Occipital lobe (tissue), 1 donor: ENCODE measurements at regions not wholly inside any gene's neighbourhood (a gene's known extent, or its start where the extent isn't known, plus 50 kb on each side); places are given as distances from the start of the nearest gene placed in this dataset.
"Not testable (repeated sequence)": the region's sequence is repeated elsewhere in the genome, so short reads cannot be mapped to it uniquely, and the experiment has no call there.

Source experiments
- DNase-seq: peaks from one replicate; lab custom pipeline; 2025; lab: John Stamatoyannopoulos, UW

GRCh38 chrX:41001327-41001726 lies 83.9 kb upstream of the USP9X start:
- DNase-seq = no peak

DNA sequence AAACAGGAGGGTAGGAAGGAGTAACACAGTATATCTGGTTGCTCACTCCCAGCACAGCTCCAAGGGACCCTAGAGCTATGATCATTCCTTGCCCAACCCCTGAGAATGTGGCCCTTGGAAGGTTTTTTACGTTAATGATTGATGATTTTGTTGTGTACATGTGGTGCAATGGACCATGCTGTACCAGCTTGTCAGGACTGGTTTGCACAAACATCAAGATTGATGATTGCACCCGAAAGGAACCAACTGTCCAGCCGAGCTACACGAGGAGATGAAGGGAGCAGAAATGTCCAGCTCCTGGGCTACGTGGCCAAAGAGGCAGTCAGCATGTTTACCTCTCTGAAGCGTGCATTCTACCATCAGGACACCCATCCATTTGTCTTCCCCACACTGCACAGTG lies 83.2 kb upstream of the USP9X start:
- no peak for DNase-seq

DNA sequence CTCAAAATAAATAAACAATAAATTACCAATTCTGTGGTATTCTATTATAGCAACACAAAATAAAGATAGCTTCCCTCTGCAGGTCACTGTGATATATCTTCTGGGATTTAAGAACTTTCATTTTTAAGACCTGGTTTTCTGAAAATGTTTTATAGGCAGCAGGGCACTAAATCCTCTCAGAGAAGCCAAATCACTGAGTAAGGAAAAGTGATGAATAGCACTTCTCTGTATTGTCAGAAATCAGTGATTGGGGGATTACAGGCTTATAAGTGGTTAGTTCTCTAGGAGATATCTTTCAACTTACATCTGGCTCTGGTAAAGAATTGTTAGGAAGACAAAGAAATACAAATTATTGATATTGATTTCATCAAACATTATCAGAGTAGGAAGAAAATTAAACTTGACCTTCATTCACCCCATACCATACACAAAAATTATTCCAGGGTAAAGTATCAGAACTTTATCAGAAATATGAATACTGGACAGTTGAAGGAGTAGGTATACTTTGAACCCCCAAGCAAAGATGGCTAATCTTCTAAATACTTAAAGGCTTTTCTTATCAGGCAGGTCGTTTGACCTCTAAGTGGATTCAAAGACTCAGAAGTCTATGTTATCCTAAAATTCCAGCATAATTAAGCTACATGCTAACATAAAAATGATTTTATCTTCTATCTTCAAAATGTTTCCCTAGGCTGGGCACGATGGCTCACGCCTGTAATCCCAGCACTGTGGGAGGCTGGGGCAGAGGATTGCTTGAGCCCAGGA lies 81.6 kb upstream of the USP9X start:
- no peak for DNase-seq

GRCh38 chrX:41005445-41005992 lies 79.7 kb upstream of the USP9X start:
- no peak for DNase-seq

- DNase-seq = peak; percentile 21
These were observed 75.1 kb upstream of the USP9X start for GRCh38 chrX:41009850-41010846.

DNA sequence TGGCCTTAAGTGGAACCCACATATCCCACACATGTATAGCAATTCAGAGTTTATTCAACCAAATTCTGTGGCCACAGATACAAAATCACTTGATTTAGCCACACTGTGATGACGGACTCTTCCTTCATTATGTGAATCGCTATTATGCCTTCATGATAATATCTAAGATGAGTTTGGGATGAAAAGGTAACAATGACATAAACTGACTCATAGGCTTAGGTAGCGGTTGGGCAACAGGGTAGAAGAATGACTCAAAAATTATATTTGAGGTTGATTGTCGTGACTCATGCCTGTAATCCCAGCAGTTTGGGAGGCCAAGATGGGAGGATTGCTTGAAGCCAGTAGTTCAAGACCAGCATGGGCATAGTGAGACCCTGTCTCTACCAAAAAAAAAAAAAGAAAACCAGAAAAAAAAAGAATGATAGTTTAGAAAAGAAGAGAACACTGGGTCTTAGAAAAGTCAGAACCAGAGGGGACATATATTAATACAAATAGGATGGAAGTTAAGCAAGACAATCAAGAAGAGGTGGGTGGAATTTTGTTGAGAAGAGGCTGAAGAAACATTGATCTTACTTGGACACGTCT lies 70.4 kb upstream of the USP9X start:
- no peak for DNase-seq

- DNase-seq = not testable (repeated sequence)
These were observed 67.5 kb upstream of the USP9X start for GRCh38 chrX:41017785-41018184.

- not testable (repeated sequence) for DNase-seq
These were observed 66.7 kb upstream of the USP9X start for GRCh38 chrX:41018391-41019040.

DNA sequence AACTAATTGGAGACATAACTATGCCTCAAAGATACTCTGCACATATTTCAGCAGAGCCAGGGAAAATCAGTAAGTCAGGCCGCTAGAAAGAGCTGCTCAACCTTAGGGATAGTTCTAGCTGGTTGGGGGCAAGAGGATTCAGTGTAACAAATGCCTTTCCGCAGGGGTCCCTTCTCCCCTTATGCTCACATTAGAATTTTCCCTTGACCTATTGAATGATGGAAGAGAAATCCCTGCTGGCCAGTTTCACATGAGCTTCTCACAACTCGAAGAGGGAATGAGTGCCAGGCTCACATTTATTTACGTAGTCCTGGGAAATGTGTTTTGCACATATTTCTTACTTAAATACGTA lies 66.2 kb upstream of the USP9X start:
- no peak for DNase-seq

GRCh38 chrX:41022566-41022965 lies 62.7 kb upstream of the USP9X start:
- no peak for DNase-seq

DNA sequence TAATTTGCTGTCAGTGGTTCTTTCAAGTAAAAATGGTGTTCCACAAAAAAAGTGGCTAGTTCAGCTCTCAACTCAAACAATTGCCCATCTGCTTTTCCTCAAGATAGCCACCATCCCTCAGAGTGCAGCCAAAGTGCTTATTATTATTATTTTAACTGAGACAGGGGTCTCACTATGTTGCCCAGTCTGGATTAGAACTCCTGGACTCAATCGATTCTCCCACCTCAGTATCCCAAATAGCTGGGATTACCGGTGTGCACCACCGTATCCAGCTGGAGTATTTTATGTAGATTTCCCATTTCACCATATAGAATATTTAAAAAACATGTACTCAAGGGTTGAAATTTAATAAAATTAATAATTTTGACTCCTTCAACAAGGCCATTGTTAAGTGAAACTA lies 62.1 kb upstream of the USP9X start:
- DNase-seq = no peak

DNA sequence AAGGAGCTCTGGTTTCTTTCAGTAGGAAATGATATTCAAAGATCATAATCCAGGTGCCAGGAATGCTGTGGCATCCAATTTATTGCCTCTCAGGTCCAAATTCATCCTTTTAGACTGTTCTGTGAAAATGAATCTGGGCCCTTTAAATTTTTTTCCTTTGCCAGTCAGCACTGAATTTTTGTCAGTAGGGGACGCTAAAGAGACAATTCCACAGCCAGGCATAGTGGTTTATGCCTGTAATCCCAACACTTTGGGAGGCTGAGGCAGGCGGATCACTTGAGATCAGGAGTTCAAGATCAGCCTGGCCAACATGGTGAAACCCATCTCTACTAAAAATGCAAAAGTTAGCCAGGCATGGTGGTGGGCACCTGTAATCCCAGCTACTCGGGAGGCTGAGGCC lies 60.9 kb upstream of the USP9X start:
- not testable (repeated sequence) for DNase-seq

DNA sequence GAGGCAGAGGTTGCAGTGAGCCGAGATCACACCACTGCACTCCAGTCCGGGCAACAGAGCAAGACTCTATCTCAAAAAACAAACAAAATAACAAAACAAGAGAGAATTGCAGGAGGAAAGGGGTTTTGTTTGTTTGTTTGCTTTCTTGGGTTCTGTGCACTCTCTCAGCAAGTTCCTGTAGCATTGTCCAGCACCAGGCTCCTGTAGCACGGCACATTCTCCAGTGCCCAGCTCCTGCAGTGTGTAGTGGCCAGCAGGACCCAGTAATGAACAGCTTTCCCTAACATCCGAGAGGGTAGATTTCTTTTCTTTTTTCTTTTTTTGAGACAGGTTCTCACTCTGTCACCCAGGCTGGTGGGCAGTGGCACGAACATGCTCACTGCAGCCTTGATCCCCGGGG lies 60.5 kb upstream of the USP9X start:
- DNase-seq = no peak

DNA sequence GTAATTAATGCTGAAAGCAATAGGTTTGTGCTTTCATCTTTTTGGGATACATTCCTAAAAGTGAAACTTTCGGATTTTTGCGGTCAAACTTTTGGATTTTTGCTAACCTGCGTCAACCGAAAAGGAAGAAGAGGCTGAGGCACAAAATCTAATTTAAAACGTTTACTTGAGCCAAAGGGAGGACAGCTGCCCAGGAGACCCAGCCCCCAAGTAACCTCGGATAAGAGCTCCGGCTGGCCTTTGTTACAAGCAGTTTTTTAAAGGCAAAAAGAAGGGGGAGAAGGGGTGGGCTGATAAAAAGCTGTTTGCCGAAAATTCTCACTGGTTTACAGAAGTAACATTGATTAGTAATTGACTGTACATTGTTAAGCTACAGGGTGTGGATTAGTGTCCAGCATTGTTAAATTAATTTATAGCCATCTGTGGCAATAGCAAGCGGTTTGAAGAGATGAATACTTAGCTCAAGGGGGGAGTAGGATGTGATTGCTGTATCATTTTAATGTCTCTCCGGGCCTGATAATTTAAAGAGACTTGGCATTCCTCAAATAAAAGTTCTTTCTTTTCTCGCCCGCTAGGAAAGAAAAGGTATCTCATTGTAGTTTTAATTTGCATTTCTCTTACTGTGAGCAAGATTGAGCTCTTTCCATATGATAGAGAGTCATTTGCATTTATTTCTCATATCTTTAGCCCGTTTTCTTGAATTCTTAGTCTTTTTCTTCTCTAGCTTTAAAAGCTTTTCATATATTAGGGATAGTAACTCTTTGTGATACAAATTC lies 59.1 kb upstream of the USP9X start:
- DNase-seq = no peak

GRCh38 chrX:41026702-41027078 lies 58.6 kb upstream of the USP9X start:
- no peak for DNase-seq

DNA sequence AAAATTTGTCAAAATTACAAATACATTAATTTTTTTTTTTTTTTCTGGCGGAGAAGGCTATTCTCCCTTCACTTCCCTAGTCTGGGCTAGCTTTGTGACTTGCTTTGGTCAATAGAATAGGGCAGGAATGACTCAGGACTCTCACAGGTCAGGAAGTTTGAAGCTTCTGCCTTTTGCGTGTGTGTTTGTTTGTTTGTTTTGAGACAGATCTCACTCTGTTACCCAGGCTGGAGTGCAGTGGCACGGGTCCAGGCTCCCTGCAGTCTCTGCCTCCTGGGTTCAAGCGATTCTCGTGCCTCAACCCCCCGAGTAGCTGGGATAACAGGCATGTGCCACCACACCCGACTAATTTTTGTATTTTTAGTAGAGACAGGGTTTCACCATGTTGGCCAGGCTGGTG lies 55.9 kb upstream of the USP9X start:
- no peak for DNase-seq

GRCh38 chrX:41031256-41031967 lies 53.8 kb upstream of the USP9X start:
- DNase-seq = no peak

GRCh38 chrX:41033299-41033698 lies 51.9 kb upstream of the USP9X start:
- no peak for DNase-seq

DNA sequence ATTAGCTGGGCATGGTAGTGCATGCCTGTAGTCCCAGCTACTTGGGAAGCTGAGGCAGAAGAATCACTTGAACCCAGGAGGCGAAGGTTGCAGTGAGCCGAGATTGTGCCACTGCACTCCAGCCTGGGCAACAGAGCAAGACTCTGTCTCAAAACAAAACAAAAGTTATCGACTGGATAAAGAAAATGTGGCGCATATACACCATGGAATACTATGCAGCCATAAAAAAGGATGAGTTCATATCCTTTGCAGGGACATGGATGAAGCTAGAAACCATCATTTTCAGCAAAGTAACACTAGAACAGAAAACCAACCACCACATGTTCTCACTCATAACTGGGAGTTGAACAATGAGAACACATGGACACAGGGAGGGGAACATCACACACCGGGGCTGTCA lies 50.3 kb upstream of the USP9X start:
- DNase-seq = not testable (repeated sequence)
